Lung (tissue), 11 donors: ENCODE measurements at regions not wholly inside any gene's neighbourhood (a gene's known extent, or its start where the extent isn't known, plus 50 kb on each side); places are given as distances from the start of the nearest gene placed in this dataset.

Experiments
- ATAC-seq: fragments of 200-7000 bp; cut with Tn5 transposase; one replicate; pipeline ENCODE4 v1.9.1; 2020; ENCODE audit warnings: moderate number of reproducible peaks; ENCODE audit not compliant: insufficient read depth, low FRiP score
- DNase-seq, 3 donors: peaks; one replicate each; pipeline ENCODE4 v3.0.0-alpha.2; 2013 to 2017
- H3K27ac ChIP-seq, 2 donors: one replicate each; pipeline ENCODE4 v1.5.1; 2013; ENCODE audit warnings: mild to moderate bottlenecking in 2 of 2, moderate library complexity in 2 of 2, control low read depth in 1 of 2, inconsistent platforms in 1 of 2, low read depth in 1 of 2, low read length in 1 of 2
- H3K27me3 ChIP-seq, 3 donors: one replicate each; pipeline ENCODE4 v1.5.1; 2013; ENCODE audit warnings: low read length in 2 of 3; ENCODE audit not compliant: control insufficient read depth in 3 of 3, insufficient read depth in 3 of 3
- H3K36me3 ChIP-seq, 4 donors: one replicate each; pipeline ENCODE4 v1.5.1; 2013; ENCODE audit warnings: low read length in 4 of 4, mild to moderate bottlenecking in 1 of 4, moderate library complexity in 1 of 4; ENCODE audit not compliant: control insufficient read depth in 4 of 4, insufficient read depth in 4 of 4
- H3K4me1 ChIP-seq, 5 donors: one replicate each; pipeline ENCODE4 v1.5.1; 2013; ENCODE audit warnings: low read length in 5 of 5, mild to moderate bottlenecking in 2 of 5, moderate library complexity in 1 of 5; ENCODE audit not compliant: control insufficient read depth in 5 of 5, insufficient read depth in 5 of 5
- H3K4me3 ChIP-seq: one replicate; pipeline ENCODE4 v1.5.1; 2013; ENCODE audit warnings: mild to moderate bottlenecking, control low read depth, moderate library complexity
- H3K9ac ChIP-seq, 2 donors: one replicate each; pipeline ENCODE4 v1.5.1; 2013; ENCODE audit warnings: low read length in 2 of 2, control low read depth in 1 of 2; ENCODE audit not compliant: insufficient read depth in 1 of 2
- H3K9me3 ChIP-seq, 4 donors: one replicate each; pipeline ENCODE4 v1.5.1; 2013; ENCODE audit warnings: low read length in 3 of 4, mild to moderate bottlenecking in 1 of 4, moderate library complexity in 1 of 4; ENCODE audit not compliant: control insufficient read depth in 4 of 4, insufficient read depth in 3 of 4
- CTCF ChIP-seq: IDR thresholded peaks from 2 replicates; pipeline ENCODE4 v1.5.1; 2012; ENCODE audit warnings: mild to moderate bottlenecking; ENCODE audit errors: control extremely low read depth, extremely low read depth
- WGBS, 2 donors: extraction: QIAGEN DNeasy Blood & Tissue Kit; methylation state at CpG; one replicate each; pipeline ENCODE4 v1.1.7; 2013; 5-methylcytosine and 5-hydroxymethylcytosine counted together
- donor health status: control.
- donor health status: control.
- donor health status: Bipolar disorder and iron deficiency.
- donor health status: healthy.
- donor health status: DM: yes; HTN: yes; CAD: no.

GRCh38 chr12:92300777-92301176 is 155.1 kb upstream of the BTG1 start:
- WGBS, 2 donors: 97 to 98% methylated on average over 2 of the region's 2 CpGs
- Histone ChIP-seq H3K9ac (no peak overlapping the region), H3K4me1 (peaks cover 0 to 4% (median 0%) of the 10 kb centered on the region in 5 donors), H3K9me3 (no peaks in the 10 kb centered on the region), H3K4me3 (no peak overlapping the region), H3K36me3 (no peaks in the 10 kb centered on the region), H3K27ac (no peak overlapping the region), H3K27me3 (no peaks in the 10 kb centered on the region)
- no peak for TF ChIP-seq CTCF
- ATAC-seq (no peak), DNase-seq (no peak)

DNA sequence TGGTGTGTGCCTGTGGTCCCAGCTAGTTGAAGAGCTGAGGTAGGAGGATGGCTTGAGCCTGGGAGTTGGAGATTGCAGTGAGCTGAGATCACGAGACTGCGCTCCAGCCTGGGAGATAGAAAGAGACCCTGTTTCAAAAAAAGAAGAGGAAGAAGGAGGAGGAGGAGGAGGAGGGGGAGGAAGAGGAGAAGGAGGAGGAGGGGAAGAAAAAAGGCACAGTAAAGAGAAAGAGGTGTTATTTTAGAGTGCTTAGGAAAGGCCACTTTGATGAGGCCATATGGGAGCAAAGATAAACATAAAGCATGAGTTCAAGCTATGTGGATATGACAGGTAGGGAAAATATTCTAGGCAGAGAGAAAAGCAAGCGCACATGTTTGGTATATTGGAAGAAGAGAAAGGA is 154.1 kb upstream of the BTG1 start:
- H3K27me3 ChIP-seq: no peaks in the 10 kb centered on the region

GRCh38 chr12:92299344-92299743 is 153.7 kb upstream of the BTG1 start:
- no peak for DNase-seq
- no peak for ATAC-seq
- H3K9ac ChIP-seq: no peak overlapping the region
- H3K4me1 ChIP-seq: peaks cover 0 to 2% (median 0%) of the 10 kb centered on the region in 5 donors
- no peak for TF ChIP-seq CTCF
- H3K9me3 ChIP-seq: no peaks in the 10 kb centered on the region
- no peaks in the 10 kb centered on the region for H3K36me3 ChIP-seq
- no peak overlapping the region for H3K4me3 ChIP-seq
- H3K27me3 ChIP-seq: no peaks in the 10 kb centered on the region
- 96 to 98% methylated on average over 2 of the region's 2 CpGs for WGBS, 2 donors
- H3K27ac ChIP-seq: no peak overlapping the region

More for the DNA sequence above, 154.1 kb upstream of the BTG1 start:
- Histone ChIP-seq H3K4me3 (no peak overlapping the region), H3K9ac (no peak overlapping the region), H3K27ac (no peak overlapping the region), H3K4me1 (peaks cover 0 to 3% (median 0%) of the 10 kb centered on the region in 5 donors), H3K9me3 (no peaks in the 10 kb centered on the region), H3K36me3 (no peaks in the 10 kb centered on the region)
- DNase-seq (no peak), ATAC-seq (no peak)
- WGBS, 2 donors: 89 to 100% methylated on average over 3 of the region's 3 CpGs
- TF ChIP-seq CTCF: no peak
